ENCODE measurements at regions not wholly inside any gene's neighbourhood (a gene's known extent, or its start where the extent isn't known, plus 50 kb on each side); places are given as distances from the start of the nearest gene placed in this dataset.
"Not testable (repeated sequence)": the region's sequence is repeated elsewhere in the genome, so short reads cannot be mapped to it uniquely, and the experiment has no call there.

GRCh38 chr12:14032191-14032590, 50.8 kb upstream of the GRIN2B start:
- DNase-seq (ENCODE audit: low spot score) = not testable (repeated sequence)

DNA sequence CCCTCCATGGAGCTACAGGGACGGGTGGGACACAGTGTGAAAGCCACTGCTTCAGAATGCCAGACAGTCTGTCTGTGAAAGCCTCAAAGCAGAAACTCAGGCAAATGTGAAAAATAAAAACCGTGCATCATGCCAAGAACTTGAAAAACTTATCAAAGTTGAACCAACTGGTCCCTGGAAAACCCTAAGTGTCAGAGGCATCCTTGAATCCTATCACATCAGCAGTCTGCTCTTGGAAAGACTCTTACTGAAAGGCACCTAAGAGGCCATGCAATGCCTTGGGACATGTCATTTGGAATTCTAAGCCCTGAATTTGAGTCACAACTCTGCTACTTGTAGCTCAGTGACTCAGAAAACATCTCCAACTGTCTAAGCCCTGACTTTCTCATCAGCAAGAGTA, 62.4 kb upstream of the GRIN2B start:
- no peak for DNase-seq (ENCODE audit: low spot score)

DNA sequence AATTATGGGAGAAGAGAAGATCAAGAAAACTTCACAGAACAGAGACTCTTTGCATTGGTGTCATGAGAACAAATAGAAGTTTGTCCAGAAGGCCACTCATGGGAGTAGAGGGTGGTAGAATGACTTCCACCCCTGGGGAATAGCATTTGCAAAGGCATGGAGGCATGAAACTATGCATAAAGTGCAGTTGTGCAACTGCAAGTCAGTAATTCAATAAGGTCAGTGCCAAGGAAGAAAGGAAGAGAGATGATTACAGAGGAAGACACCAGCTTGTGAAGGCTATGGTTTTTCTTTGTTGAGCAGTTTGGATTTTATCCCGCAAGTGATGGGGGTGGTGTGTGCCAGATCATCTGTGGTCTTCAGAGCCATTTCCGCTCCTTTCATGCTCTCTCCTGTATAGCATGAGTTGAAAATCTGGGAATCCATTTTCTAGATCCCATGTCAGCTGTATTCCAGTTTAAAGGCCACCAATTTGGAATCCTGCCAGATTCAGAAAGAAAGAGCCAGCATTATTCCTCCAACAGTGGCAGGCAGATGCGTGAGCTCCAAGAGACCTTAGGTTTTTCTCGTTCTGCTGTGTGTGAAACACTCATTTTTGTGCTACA, 67.6 kb upstream of the GRIN2B start:
- DNase-seq (ENCODE audit: low spot score) = no peak

DNA sequence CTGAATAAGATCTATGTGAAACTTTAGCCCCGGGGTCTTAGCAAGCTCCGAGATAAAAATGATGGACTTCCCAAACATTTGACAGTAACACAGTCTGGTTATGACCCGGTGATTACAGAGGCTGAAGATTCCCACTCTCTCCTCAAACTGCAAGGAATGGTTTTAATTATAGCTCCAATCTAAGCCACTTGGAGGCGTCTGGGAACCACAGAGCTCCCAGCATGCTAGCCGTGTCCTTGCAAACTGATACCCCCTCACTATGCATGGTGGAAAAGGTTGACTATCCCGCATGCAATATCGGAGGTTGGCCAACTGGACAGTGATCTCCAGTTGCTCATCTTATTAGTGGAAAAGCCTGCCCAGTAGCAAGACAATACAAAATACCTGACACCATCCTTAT, 76.5 kb upstream of the GRIN2B start:
- DNase-seq (ENCODE audit: low spot score) = no peak

DNA sequence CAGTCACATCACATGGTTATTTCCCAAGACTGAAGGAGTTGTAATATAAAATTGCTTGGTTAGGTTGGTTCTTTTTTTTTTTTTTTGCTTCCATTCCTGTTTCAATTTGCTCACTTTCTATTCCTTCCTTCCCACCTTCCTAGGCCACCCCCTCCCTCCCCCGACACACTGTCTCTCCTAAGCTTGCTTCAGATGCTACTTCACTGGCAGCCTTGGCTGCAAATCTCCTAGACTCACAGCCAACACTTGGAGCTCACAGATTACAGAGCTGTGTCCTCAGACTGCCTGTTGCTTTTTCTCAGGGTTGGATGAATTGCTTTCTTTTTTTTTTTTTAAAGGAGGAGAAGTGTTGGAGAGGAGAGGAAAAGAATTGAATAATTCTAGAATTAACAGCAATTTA, 77.3 kb upstream of the GRIN2B start:
- no peak for DNase-seq (ENCODE audit: low spot score)

- DNase-seq (ENCODE audit: low spot score) = no peak
Measured at GRCh38 chr12:14059548-14059947, 78.1 kb upstream of the GRIN2B start.

GRCh38 chr12:14065616-14066015, 84.2 kb upstream of the GRIN2B start:
- DNase-seq (ENCODE audit: low spot score) = no peak

- DNase-seq (ENCODE audit: low spot score) = no peak
Measured at GRCh38 chr12:14066021-14066420, 84.6 kb upstream of the GRIN2B start.

- DNase-seq (ENCODE audit: low spot score) = no peak
Measured at GRCh38 chr12:14068961-14069360, 87.6 kb upstream of the GRIN2B start.

DNA sequence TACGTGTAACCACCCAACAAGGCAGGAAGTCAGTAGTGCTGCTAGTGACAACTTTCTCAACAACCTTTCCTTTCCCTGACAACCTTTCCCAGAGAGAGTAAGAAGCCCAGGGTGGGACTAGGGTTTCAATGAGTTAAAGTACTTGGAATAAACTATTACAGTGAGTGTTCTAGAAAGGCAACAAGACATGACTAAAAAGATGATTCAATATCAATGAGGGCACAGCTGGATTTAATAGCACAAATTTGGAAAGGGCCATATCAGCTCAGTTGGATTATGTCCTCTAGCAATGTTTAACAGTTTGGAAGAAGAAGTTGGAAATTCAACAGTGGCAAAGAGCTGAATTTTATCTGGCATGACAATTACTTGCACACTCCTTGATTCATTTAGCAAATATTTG, 90.4 kb upstream of the GRIN2B start:
- no peak for DNase-seq (ENCODE audit: low spot score)

DNA sequence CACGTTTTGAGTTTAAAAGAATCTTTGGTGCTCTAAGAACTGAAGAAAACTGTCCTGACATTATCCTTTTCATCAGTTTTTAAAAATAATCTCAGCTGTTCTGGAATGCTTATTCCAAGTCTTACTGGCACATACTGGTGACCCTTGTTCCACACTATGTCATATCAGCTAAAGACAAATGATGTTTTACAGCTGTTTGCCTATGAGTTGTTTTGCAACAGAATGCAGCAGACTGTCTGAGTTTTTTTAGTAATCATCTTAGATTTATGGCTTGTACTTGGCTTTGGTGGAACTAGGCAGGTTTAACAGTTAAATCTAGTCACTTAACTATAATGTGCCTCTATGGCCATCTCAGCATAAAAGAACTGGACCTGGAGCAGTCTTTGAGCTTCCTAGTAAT, 91.6 kb upstream of the GRIN2B start:
- DNase-seq (ENCODE audit: low spot score) = no peak

GRCh38 chr12:14075797-14076393, 94.5 kb upstream of the GRIN2B start:
- DNase-seq (ENCODE audit: low spot score) = no peak

DNA sequence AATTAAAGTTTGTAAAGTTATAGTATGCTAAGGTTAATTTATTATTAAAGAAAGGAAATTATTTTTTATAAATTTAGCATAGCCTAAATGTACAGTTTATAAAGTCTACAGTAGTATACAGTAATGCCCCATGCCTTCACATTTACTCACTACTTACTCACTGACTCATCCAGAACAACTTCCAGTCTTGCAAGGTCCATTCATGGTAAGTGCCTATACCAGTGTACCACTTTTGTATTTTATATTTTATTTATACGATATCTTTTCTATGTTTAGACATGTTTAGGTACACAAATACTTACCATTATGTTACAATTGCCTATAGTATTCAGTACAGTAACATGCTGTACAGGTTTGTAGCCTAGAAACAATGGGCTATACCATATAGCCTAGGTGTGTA, 95.1 kb upstream of the GRIN2B start:
- no peak for DNase-seq (ENCODE audit: low spot score)

GRCh38 chr12:14086838-14087237, 105.4 kb upstream of the GRIN2B start:
- no peak for DNase-seq (ENCODE audit: low spot score)

GRCh38 chr12:14099994-14100393, 118.6 kb upstream of the GRIN2B start:
- no peak for DNase-seq (ENCODE audit: low spot score)

DNA sequence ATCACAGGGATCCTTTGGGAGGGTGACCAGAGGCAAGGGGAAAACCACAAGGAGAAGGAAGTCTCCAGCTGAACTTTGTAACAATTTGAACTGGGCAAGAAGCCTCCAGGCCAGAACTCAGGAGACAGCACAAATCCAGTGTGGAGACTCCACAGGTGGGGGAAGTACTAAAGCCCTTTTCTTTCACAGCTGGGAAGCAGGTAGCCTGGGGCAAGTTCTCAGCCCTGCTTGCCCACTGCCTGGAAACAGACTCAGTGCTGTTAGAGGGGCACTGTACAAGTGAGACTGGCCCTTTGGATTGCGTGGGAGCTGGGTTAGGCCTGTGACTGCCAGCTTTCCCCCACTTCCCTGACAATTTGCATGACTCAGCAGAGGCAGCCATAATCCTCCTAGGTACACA, 120.2 kb upstream of the GRIN2B start:
- not testable (repeated sequence) for DNase-seq (ENCODE audit: low spot score)

DNA sequence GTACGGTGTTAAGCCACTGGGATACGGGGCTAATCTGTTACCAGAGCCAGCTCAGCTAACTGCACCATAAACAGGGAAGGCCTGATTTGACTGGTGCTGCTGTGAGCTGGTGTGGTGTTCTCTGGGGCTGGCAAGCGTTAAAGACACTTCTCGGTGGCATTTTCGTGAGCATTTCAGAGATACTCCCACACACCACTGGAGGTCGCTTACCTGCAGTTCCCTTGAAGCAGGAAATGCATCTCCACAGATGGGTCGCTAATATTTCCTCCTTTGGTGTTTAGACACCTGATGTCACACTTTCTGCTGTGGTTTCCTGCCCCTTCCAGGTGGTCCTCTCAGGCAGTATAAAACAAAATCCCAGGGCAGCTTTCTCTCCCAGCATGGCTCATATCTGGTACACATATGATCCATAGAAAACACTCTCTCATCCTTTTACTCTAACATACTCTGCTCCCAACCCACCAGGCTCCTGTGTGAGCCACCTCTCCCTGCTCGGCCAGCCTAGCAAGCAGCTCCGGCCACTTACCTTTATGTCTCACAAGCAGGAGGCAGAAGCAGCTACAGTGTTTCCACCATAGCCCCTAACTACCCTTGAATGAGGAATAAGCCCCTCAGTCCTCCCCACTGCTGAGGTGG, 129.9 kb upstream of the GRIN2B start:
- DNase-seq (ENCODE audit: low spot score) = no peak

- no peak for DNase-seq (ENCODE audit: low spot score)
Measured at GRCh38 chr12:14113031-14113430, 131.6 kb upstream of the GRIN2B start.

GRCh38 chr12:14126692-14127091, 145.3 kb upstream of the GRIN2B start:
- DNase-seq (ENCODE audit: low spot score) = no peak

GRCh38 chr12:14129611-14130195, 148.3 kb upstream of the GRIN2B start:
- no peak for DNase-seq (ENCODE audit: low spot score)

- no peak for DNase-seq (ENCODE audit: low spot score)
Measured at GRCh38 chr12:14135996-14136395, 154.6 kb upstream of the GRIN2B start.

- no peak for DNase-seq (ENCODE audit: low spot score)
Measured at GRCh38 chr12:14138495-14138894, 157.1 kb upstream of the GRIN2B start.

All from ureter (tissue), 1 donor.